Pancreas (tissue), 10 donors: ENCODE measurements at regions not wholly inside any gene's neighbourhood (a gene's known extent, or its start where the extent isn't known, plus 50 kb on each side); places are given as distances from the start of the nearest gene placed in this dataset.

ENCODE experiments used
- ATAC-seq, 4 donors: fragments of 200-7000 bp; cut with Tn5 transposase; one replicate each; pipeline versions ENCODE4 v1.8.0 to v1.9.1; 2020; ENCODE audit warnings: mild to moderate bottlenecking in 4 of 4, moderate library complexity in 4 of 4
- DNase-seq, 6 donors: peaks; one replicate each; pipeline ENCODE4 v3.0.0-alpha.2; 2020
- FAIRE-seq: peaks from 2 replicates; lab custom pipeline; 2012; peaks lifted over from hg19 to GRCh38; lab: Jason Lieb, UNC
- H3K27ac ChIP-seq, 4 donors: fragments of 200-600 bp; sonication (generic); 1 replicate in 3 of 4; 2 replicates in 1 of 4; pipeline versions ENCODE4 v1.5.0 to v1.8.0; 2020
- H3K27me3 ChIP-seq, 4 donors: fragments of 200-600 bp; one replicate each; pipeline ENCODE4 v1.8.0; 2021
- H3K36me3 ChIP-seq, 3 donors: fragments of 200-600 bp; sonication (generic) in 1 of 3; one replicate each; pipeline versions ENCODE4 v1.5.0 to v1.8.0; 2020 to 2021
- H3K4me1 ChIP-seq, 3 donors: fragments of 200-600 bp; one replicate each; pipeline ENCODE4 v1.8.0; 2021
- H3K4me3 ChIP-seq, 4 donors: fragments of 200-600 bp; sonication (generic) in 2 of 4; one replicate each; pipeline versions ENCODE4 v1.5.0 to v1.8.0; 2020 to 2021
- H3K9me3 ChIP-seq, 4 donors: fragments of 200-600 bp; one replicate each; pipeline ENCODE4 v1.8.0; 2021
- CTCF ChIP-seq, 4 donors: fragments of 200-600 bp; sonication (generic) in 3 of 4; IDR thresholded peaks; one replicate each; pipeline versions ENCODE4 v1.5.0 to v1.8.0; 2021; ENCODE audit warnings: antibody characterized with exemption in 4 of 4
- WGBS, 2 donors: extraction: QIAGEN DNeasy Blood & Tissue Kit; methylation state at CpG; one replicate each; pipeline ENCODE4 v1.1.7; 2013; 5-methylcytosine and 5-hydroxymethylcytosine counted together
- intact Hi-C, 3 donors: fragments of 100-400 bp; cut with DNase I; formaldehyde crosslinking; loops; one replicate each; pipeline versions ENCODE4 v1.11.1 to v1.14.2; 2022
- donor health status: healthy with polysubstance abuse.
- donor health status: DM: no; HTN: no; CAD: no; lungs with moderate emphysema.
- donor health status: DM: no; HTN: no; CAD: no.
- donor health status: control.
- donor health status: control.
- donor health status: Bipolar disorder and iron deficiency.
- donor health status: DM: yes; HTN: yes; CAD: no.
- donor health status: DM: no; HTN: no; CAD: no.
- donor health status: DM: no; HTN: no; CAD: no.
- donor health status: DM: yes; HTN: yes; CAD: no.

- Histone ChIP-seq H3K9me3 (no peaks in the 10 kb centered on the region), H3K27ac (no peak overlapping the region), H3K27me3 (no peaks in the 10 kb centered on the region), H3K36me3 (peaks cover 0 to 22% (median 16%) of the 10 kb centered on the region in 3 donors), H3K4me3 (no peak overlapping the region), H3K4me1 (no peaks in the 10 kb centered on the region)
- no peak for TF ChIP-seq CTCF (IDR thresholded peaks at IDR 0.05)
- intact Hi-C loops = no loop called here
- no peak for FAIRE-seq
- WGBS, 2 donors = 93 to 94% methylated on average over 6 of the region's 6 CpGs
- peak in 2 of 6 donors; percentile 7 to 51 for DNase-seq
- no peak for ATAC-seq
These were observed 50.3 kb downstream of the PLXNA1 start for GRCh38 chr3:127033171-127033570.

GRCh38 chr3:127033786-127034185 is 50.9 kb downstream of the PLXNA1 start:
- DNase-seq = peak in 2 of 6 donors; percentile 11 to 63
- TF ChIP-seq CTCF (IDR thresholded peaks at IDR 0.05) = no peak
- peaks cover 0 to 21% (median 16%) of the 10 kb centered on the region in 3 donors for H3K36me3 ChIP-seq
- intact Hi-C loops = no loop called here
- no peak for FAIRE-seq
- no peaks in the 10 kb centered on the region for H3K9me3 ChIP-seq
- no peak for ATAC-seq
- no peaks in the 10 kb centered on the region for H3K27me3 ChIP-seq
- H3K4me3 ChIP-seq = no peak overlapping the region
- H3K27ac ChIP-seq = no peak overlapping the region
- no peaks in the 10 kb centered on the region for H3K4me1 ChIP-seq
- 96 to 98% methylated on average over 19 to 20 of the region's 20 CpGs for WGBS, 2 donors

GRCh38 chr3:127034195-127034989 is 51.5 kb downstream of the PLXNA1 start:
- TF ChIP-seq CTCF (IDR thresholded peaks at IDR 0.05) = no peak
- Histone ChIP-seq H3K9me3 (no peaks in the 10 kb centered on the region), H3K27me3 (no peaks in the 10 kb centered on the region), H3K27ac (no peak overlapping the region), H3K4me1 (no peaks in the 10 kb centered on the region), H3K36me3 (peaks cover 0 to 15% (median 15%) of the 10 kb centered on the region in 3 donors), H3K4me3 (no peak overlapping the region)
- ATAC-seq (no peak), FAIRE-seq (no peak), DNase-seq (peak in 3 of 6 donors; percentile 19 to 60 (median 50))
- intact Hi-C loops = no loop called here
- 94 to 96% methylated on average over 27 to 30 of the region's 30 CpGs for WGBS, 2 donors

- Histone ChIP-seq H3K36me3 (peaks cover 0 to 13% (median 8%) of the 10 kb centered on the region in 3 donors), H3K9me3 (no peaks in the 10 kb centered on the region), H3K4me3 (no peak overlapping the region), H3K27me3 (no peaks in the 10 kb centered on the region), H3K4me1 (no peaks in the 10 kb centered on the region), H3K27ac (no peak overlapping the region)
- intact Hi-C loops = no loop called here
- TF ChIP-seq CTCF (IDR thresholded peaks at IDR 0.05) = no peak
- DNase-seq (peak in 3 of 6 donors; percentile 6 to 31 (median 30)), FAIRE-seq (no peak), ATAC-seq (no peak)
- WGBS, 2 donors = 88 to 92% methylated on average over 13 of the region's 13 CpGs
These were observed 52.2 kb downstream of the PLXNA1 start for GRCh38 chr3:127034990-127035652.
